ENCODE measurements at regions not wholly inside any gene's neighbourhood (a gene's known extent, or its start where the extent isn't known, plus 50 kb on each side); places are given as distances from the start of the nearest gene placed in this dataset.

- H4K20me1 ChIP-seq (replicated peaks in 1 of 2; ENCODE audit: control insufficient read depth in 1 of 2, insufficient read depth in 2 of 2, low read length in 2 of 2) = no peaks in the 10 kb centered on the region
- no peak overlapping the region for H3K4me2 ChIP-seq (ENCODE audit: insufficient read depth in 1 of 2, low read depth in 2 of 2, low read length in 2 of 2)
- no peak overlapping the region for H2AK5ac ChIP-seq (ENCODE audit: low read depth, low read length)
- H3K9me3 ChIP-seq (ENCODE audit: insufficient read depth in 2 of 2, low read depth in 1 of 2, low read length in 1 of 2) = no peaks in the 10 kb centered on the region
- H2BK15ac ChIP-seq (ENCODE audit: low read length) = no peak overlapping the region
- no peaks in the 10 kb centered on the region for H3K79me2 ChIP-seq (ENCODE audit: control insufficient read depth in 1 of 2, insufficient read depth in 2 of 2, low read length in 2 of 2)
- DNase-seq (ENCODE audit: low read depth in 1 of 2, low spot score in 2 of 2) (no peak), FAIRE-seq (no peak)
- no peak overlapping the region for H2BK5ac ChIP-seq (ENCODE audit: low read depth, low read length)
- H3K23me2 ChIP-seq (ENCODE audit: low read depth, low read length) = no peaks in the 10 kb centered on the region
- ChIA-PET CTCF (ENCODE audit: partially characterized antibody) (no interaction called here), POLR2A (ENCODE audit: partially characterized antibody) (no interaction called here)
- no peak overlapping the region for H3K23ac ChIP-seq (ENCODE audit: insufficient read length)
- no peak overlapping the region for H4K8ac ChIP-seq (ENCODE audit: extremely low read depth, insufficient read depth, low read length)
- H2BK12ac ChIP-seq (ENCODE audit: low read depth, low read length) = no peak overlapping the region
- no peak overlapping the region for H3K14ac ChIP-seq (ENCODE audit: insufficient read length)
- no peak overlapping the region for H3K27ac ChIP-seq (ENCODE audit: low read depth, low read length)
- H2AFZ ChIP-seq (ENCODE audit: low read length) = no peak overlapping the region
- H3K18ac ChIP-seq (ENCODE audit: extremely low read depth, low read length) = no peak overlapping the region
- no peaks in the 10 kb centered on the region for H3K79me1 ChIP-seq (ENCODE audit: low read depth, low read length)
- H4K5ac ChIP-seq (ENCODE audit: insufficient read length, low read depth, low read length) = no peak overlapping the region
- 83% methylated on average over 2 of the region's 2 CpGs; no CpG with 5 or more reads in 1 of the 2 experiments for WGBS, 2 experiments (ENCODE audit: extremely low coverage in 1 of 2, insufficient coverage in 1 of 2, insufficient read length in 1 of 2, insufficient replicate concordance in 2 of 2, low coverage in 1 of 2, low lambda C conversion rate in 2 of 2, missing lambda C conversion rate in 1 of 2)
- H3K4me1 ChIP-seq (replicated peaks in 1 of 4; ENCODE audit: control insufficient read depth in 3 of 4, insufficient read depth in 4 of 4, low read length in 3 of 4) = no peaks in the 10 kb centered on the region
- H3K4ac ChIP-seq (replicated peaks; ENCODE audit: insufficient read length, low read depth, low read length) = no peak overlapping the region
- no peak overlapping the region for H3K9ac ChIP-seq (replicated peaks in 1 of 4; ENCODE audit: extremely low read depth in 1 of 4, low read depth in 3 of 4, low read length in 3 of 4)
- no peak overlapping the region for H3K56ac ChIP-seq (replicated peaks; ENCODE audit: insufficient read length, low read depth, low read length)
- no peak overlapping the region for H4K91ac ChIP-seq (replicated peaks; ENCODE audit: insufficient read length, low read length)
- H3K27me3 ChIP-seq (replicated peaks in 1 of 4; ENCODE audit: control insufficient read depth in 3 of 4, extremely low read depth in 1 of 4, insufficient read depth in 3 of 4, low read length in 3 of 4) = no peaks in the 10 kb centered on the region
- no peak overlapping the region for H3K4me3 ChIP-seq (ENCODE audit: extremely low read depth in 1 of 4, insufficient read depth in 2 of 4, low read depth in 3 of 4, low read length in 4 of 4)
- H3K36me3 ChIP-seq (ENCODE audit: control insufficient read depth in 2 of 4, insufficient read depth in 4 of 4, low read length in 3 of 4) = no peaks in the 10 kb centered on the region
- H2BK20ac ChIP-seq (ENCODE audit: low read length) = no peak overlapping the region
- H2BK120ac ChIP-seq (replicated peaks; ENCODE audit: low read depth, low read length) = no peak overlapping the region
- TF ChIP-seq, protein P1, sequence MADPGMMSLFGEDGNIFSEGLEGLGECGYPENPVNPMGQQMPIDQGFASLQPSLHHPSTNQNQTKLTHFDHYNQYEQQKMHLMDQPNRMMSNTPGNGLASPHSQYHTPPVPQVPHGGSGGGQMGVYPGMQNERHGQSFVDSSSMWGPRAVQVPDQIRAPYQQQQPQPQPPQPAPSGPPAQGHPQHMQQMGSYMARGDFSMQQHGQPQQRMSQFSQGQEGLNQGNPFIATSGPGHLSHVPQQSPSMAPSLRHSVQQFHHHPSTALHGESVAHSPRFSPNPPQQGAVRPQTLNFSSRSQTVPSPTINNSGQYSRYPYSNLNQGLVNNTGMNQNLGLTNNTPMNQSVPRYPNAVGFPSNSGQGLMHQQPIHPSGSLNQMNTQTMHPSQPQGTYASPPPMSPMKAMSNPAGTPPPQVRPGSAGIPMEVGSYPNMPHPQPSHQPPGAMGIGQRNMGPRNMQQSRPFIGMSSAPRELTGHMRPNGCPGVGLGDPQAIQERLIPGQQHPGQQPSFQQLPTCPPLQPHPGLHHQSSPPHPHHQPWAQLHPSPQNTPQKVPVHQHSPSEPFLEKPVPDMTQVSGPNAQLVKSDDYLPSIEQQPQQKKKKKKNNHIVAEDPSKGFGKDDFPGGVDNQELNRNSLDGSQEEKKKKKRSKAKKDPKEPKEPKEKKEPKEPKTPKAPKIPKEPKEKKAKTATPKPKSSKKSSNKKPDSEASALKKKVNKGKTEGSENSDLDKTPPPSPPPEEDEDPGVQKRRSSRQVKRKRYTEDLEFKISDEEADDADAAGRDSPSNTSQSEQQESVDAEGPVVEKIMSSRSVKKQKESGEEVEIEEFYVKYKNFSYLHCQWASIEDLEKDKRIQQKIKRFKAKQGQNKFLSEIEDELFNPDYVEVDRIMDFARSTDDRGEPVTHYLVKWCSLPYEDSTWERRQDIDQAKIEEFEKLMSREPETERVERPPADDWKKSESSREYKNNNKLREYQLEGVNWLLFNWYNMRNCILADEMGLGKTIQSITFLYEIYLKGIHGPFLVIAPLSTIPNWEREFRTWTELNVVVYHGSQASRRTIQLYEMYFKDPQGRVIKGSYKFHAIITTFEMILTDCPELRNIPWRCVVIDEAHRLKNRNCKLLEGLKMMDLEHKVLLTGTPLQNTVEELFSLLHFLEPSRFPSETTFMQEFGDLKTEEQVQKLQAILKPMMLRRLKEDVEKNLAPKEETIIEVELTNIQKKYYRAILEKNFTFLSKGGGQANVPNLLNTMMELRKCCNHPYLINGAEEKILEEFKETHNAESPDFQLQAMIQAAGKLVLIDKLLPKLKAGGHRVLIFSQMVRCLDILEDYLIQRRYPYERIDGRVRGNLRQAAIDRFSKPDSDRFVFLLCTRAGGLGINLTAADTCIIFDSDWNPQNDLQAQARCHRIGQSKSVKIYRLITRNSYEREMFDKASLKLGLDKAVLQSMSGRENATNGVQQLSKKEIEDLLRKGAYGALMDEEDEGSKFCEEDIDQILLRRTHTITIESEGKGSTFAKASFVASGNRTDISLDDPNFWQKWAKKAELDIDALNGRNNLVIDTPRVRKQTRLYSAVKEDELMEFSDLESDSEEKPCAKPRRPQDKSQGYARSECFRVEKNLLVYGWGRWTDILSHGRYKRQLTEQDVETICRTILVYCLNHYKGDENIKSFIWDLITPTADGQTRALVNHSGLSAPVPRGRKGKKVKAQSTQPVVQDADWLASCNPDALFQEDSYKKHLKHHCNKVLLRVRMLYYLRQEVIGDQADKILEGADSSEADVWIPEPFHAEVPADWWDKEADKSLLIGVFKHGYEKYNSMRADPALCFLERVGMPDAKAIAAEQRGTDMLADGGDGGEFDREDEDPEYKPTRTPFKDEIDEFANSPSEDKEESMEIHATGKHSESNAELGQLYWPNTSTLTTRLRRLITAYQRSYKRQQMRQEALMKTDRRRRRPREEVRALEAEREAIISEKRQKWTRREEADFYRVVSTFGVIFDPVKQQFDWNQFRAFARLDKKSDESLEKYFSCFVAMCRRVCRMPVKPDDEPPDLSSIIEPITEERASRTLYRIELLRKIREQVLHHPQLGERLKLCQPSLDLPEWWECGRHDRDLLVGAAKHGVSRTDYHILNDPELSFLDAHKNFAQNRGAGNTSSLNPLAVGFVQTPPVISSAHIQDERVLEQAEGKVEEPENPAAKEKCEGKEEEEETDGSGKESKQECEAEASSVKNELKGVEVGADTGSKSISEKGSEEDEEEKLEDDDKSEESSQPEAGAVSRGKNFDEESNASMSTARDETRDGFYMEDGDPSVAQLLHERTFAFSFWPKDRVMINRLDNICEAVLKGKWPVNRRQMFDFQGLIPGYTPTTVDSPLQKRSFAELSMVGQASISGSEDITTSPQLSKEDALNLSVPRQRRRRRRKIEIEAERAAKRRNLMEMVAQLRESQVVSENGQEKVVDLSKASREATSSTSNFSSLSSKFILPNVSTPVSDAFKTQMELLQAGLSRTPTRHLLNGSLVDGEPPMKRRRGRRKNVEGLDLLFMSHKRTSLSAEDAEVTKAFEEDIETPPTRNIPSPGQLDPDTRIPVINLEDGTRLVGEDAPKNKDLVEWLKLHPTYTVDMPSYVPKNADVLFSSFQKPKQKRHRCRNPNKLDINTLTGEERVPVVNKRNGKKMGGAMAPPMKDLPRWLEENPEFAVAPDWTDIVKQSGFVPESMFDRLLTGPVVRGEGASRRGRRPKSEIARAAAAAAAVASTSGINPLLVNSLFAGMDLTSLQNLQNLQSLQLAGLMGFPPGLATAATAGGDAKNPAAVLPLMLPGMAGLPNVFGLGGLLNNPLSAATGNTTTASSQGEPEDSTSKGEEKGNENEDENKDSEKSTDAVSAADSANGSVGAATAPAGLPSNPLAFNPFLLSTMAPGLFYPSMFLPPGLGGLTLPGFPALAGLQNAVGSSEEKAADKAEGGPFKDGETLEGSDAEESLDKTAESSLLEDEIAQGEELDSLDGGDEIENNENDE (IDR thresholded peaks at IDR 0.05; ENCODE audit: insufficient replicate concordance, low read length) = no peak
Measured at GRCh38 chr5:74166064-74166463, 474.5 kb downstream of the ENC1 start.
